Spleen (tissue), 11 donors: ENCODE measurements at regions not wholly inside any gene's neighbourhood (a gene's known extent, or its start where the extent isn't known, plus 50 kb on each side); places are given as distances from the start of the nearest gene placed in this dataset.

ENCODE experiments used
- DNase-seq: peaks from one replicate; pipeline ENCODE4 v3.0.0-alpha.2; 2020
- H3K27ac ChIP-seq, 8 donors: fragments of 200-600 bp; sonication (generic) in 7 of 8; 1 replicate in 4 of 8; 2 replicates in 4 of 8; pipeline versions ENCODE4 v1.5.0 to v1.8.0; 2016 to 2021; ENCODE audit warnings: inconsistent platforms in 4 of 8, mild to moderate bottlenecking in 4 of 8, moderate library complexity in 1 of 8
- H3K27me3 ChIP-seq, 7 donors: fragments of 200-600 bp; sonication (generic) in 6 of 7; replicated peaks in 1 of 7; 1 replicate in 4 of 7; 2 replicates in 3 of 7; pipeline versions ENCODE4 v1.5.0 to v1.8.0; 2016 to 2021; ENCODE audit warnings: inconsistent platforms in 3 of 7, mild to moderate bottlenecking in 1 of 7
- H3K36me3 ChIP-seq, 6 donors: fragments of 200-600 bp; sonication (generic) in 5 of 6; 1 replicate in 4 of 6; 2 replicates in 2 of 6; pipeline versions ENCODE4 v1.5.0 to v1.8.0; 2016 to 2021; ENCODE audit warnings: inconsistent platforms in 2 of 6
- H3K4me1 ChIP-seq, 6 donors: fragments of 200-600 bp; sonication (generic) in 5 of 6; 1 replicate in 3 of 6; 2 replicates in 3 of 6; pipeline versions ENCODE4 v1.5.0 to v1.8.0; 2016 to 2021; ENCODE audit warnings: inconsistent platforms in 3 of 6
- H3K4me3 ChIP-seq, 8 donors: fragments of 200-600 bp; sonication (generic) in 7 of 8; 1 replicate in 4 of 8; 2 replicates in 4 of 8; pipeline versions ENCODE4 v1.5.0 to v1.8.0; 2016 to 2021; ENCODE audit warnings: inconsistent platforms in 4 of 8, mild to moderate bottlenecking in 4 of 8, moderate library complexity in 2 of 8
- H3K9me3 ChIP-seq, 8 donors: fragments of 200-600 bp; sonication (generic) in 7 of 8; 1 replicate in 4 of 8; 2 replicates in 4 of 8; pipeline versions ENCODE4 v1.5.0 to v1.8.0; 2016 to 2021; ENCODE audit warnings: inconsistent platforms in 4 of 8
- CTCF ChIP-seq, 11 experiments: fragments of 200-600 bp in 7 of 11; fragments of 450-650 bp in 4 of 11; sonication (generic) in 4 of 11; IDR thresholded peaks in 8 of 11; conservative IDR thresholded peaks in 3 of 11; 1 replicate in 7 of 11; 2 replicates in 4 of 11; pipeline versions ENCODE4 v1.4.0 to v1.8.0; 2016 to 2021; ENCODE audit warnings: antibody characterized with exemption in 11 of 11, inconsistent platforms in 4 of 11, mild to moderate bottlenecking in 1 of 11
- POLR2A ChIP-seq, 3 donors: fragments of 450-650 bp; IDR thresholded peaks; one replicate each; pipeline ENCODE4 v1.5.1; 2017; ENCODE audit warnings: antibody characterized with exemption in 3 of 3, mild to moderate bottlenecking in 1 of 3
- POLR2AphosphoS5 ChIP-seq, 3 donors: sonication (generic); formaldehyde crosslinking; IDR thresholded peaks; one replicate each; pipeline ENCODE4 v1.5.1; 2017; ENCODE audit warnings: antibody characterized with exemption in 3 of 3
- WGBS, 5 donors: extraction: QIAGEN DNeasy Blood & Tissue Kit in 3 of 5; methylation state at CpG; one replicate each; pipeline versions ENCODE4 v1.1.5 to v1.1.7; 2013 to 2018; 5-methylcytosine and 5-hydroxymethylcytosine counted together
- intact Hi-C: fragments of 100-400 bp; cut with DNase I; formaldehyde crosslinking; loops from one replicate; pipeline ENCODE4 v1.15.0; 2023; ENCODE audit warnings: low total_unique reads
- donor health status: healthy with polysubstance abuse.
- donor health status: DM: no; HTN: no; CAD: no; lungs with moderate emphysema.
- donor health status: DM: no; HTN: no; CAD: no.
- donor health status: Bipolar disorder and iron deficiency.
- donor health status: healthy.
- donor health status: DM: no; HTN: no; CAD: no.
- donor health status: DM: yes; HTN: yes; CAD: no.

GRCh38 chr7:96870934-96871333 lies 134.4 kb upstream of the DLX6 start:
- no peaks in the 10 kb centered on the region for H3K4me1 ChIP-seq
- no peaks in the 10 kb centered on the region for H3K27me3 ChIP-seq
- TF ChIP-seq POLR2A (IDR thresholded peaks at IDR 0.05) (no peak), POLR2AphosphoS5 (IDR thresholded peaks at IDR 0.05) (no peak), CTCF (IDR thresholded peaks at IDR 0.05 in 8 of 11, conservative IDR thresholded peaks at IDR 0.05 in 3 of 11) (no peak)
- no peak overlapping the region for H3K27ac ChIP-seq
- H3K9me3 ChIP-seq, result no peaks in the 10 kb centered on the region
- H3K4me3 ChIP-seq, result no peak overlapping the region
- no peaks in the 10 kb centered on the region for H3K36me3 ChIP-seq
- DNase-seq, result no peak
- intact Hi-C loops, result no loop called here

GRCh38 chr7:96887426-96887825 lies 117.9 kb upstream of the DLX6 start:
- DNase-seq, result no peak
- no peak overlapping the region for H3K4me3 ChIP-seq
- no peaks in the 10 kb centered on the region for H3K4me1 ChIP-seq
- TF ChIP-seq CTCF (IDR thresholded peaks at IDR 0.05 in 8 of 11, conservative IDR thresholded peaks at IDR 0.05 in 3 of 11) (no peak), POLR2AphosphoS5 (IDR thresholded peaks at IDR 0.05) (no peak), POLR2A (IDR thresholded peaks at IDR 0.05) (no peak)
- H3K27ac ChIP-seq, result no peak overlapping the region
- H3K36me3 ChIP-seq, result no peaks in the 10 kb centered on the region
- no peaks in the 10 kb centered on the region for H3K9me3 ChIP-seq
- H3K27me3 ChIP-seq, result no peaks in the 10 kb centered on the region
- intact Hi-C loops, result no loop called here
- WGBS, 5 donors, result 86 to 91% (median 90%) methylated on average over 2 of the region's 2 CpGs

GRCh38 chr7:96899108-96899507 lies 106.2 kb upstream of the DLX6 start:
- Histone ChIP-seq H3K9me3 (no peaks in the 10 kb centered on the region), H3K27me3 (no peaks in the 10 kb centered on the region), H3K27ac (no peak overlapping the region), H3K4me1 (no peaks in the 10 kb centered on the region), H3K4me3 (no peak overlapping the region), H3K36me3 (no peaks in the 10 kb centered on the region)
- WGBS, 5 donors, result 35 to 73% (median 67%) methylated on average over 1 of the region's 1 CpG
- no peak for DNase-seq
- no peak for TF ChIP-seq POLR2A (IDR thresholded peaks at IDR 0.05)
- TF ChIP-seq CTCF (IDR thresholded peaks at IDR 0.05 in 8 of 11, conservative IDR thresholded peaks at IDR 0.05 in 3 of 11), result no peak
- no peak for TF ChIP-seq POLR2AphosphoS5 (IDR thresholded peaks at IDR 0.05)
- intact Hi-C loops, result no loop called here

- 57 to 76% (median 70%) methylated on average over 3 of the region's 3 CpGs for WGBS, 5 donors
Measured at GRCh38 chr7:96901822-96902445, 103.4 kb upstream of the DLX6 start.

More at GRCh38 chr7:96901822-96902445, 103.4 kb upstream of the DLX6 start:
- Histone ChIP-seq H3K27ac (no peak overlapping the region), H3K9me3 (no peaks in the 10 kb centered on the region), H3K27me3 (no peaks in the 10 kb centered on the region), H3K4me3 (no peak overlapping the region), H3K36me3 (no peaks in the 10 kb centered on the region), H3K4me1 (no peaks in the 10 kb centered on the region)
- TF ChIP-seq CTCF (IDR thresholded peaks at IDR 0.05 in 8 of 11, conservative IDR thresholded peaks at IDR 0.05 in 3 of 11) (no peak), POLR2A (IDR thresholded peaks at IDR 0.05) (no peak), POLR2AphosphoS5 (IDR thresholded peaks at IDR 0.05) (no peak)
- intact Hi-C loops, result no loop called here
- no peak for DNase-seq
